ENCODE measurements at regions not wholly inside any gene's neighbourhood (a gene's known extent, or its start where the extent isn't known, plus 50 kb on each side); places are given as distances from the start of the nearest gene placed in this dataset.

GRCh38 chr1:194602184-194602583 lies 1415.8 kb upstream of the B3GALT2 start:
- Histone ChIP-seq H3K36me3 (no peaks in the 10 kb centered on the region), H3K4me1 (no peaks in the 10 kb centered on the region), H3K4me3 (no peak overlapping the region), H3K27me3 (no peaks in the 10 kb centered on the region), H3K27ac (no peak overlapping the region), H3K9me3 (no peaks in the 10 kb centered on the region)
- no peak for DNase-seq
- no peak for TF ChIP-seq CTCF (IDR thresholded peaks at IDR 0.05)
- intact Hi-C loops (cut with DNase I; ENCODE audit: low total_unique reads) = no loop called here

GRCh38 chr1:194600716-194601115 lies 1414.3 kb upstream of the B3GALT2 start:
- Histone ChIP-seq H3K36me3 (no peaks in the 10 kb centered on the region), H3K4me3 (no peak overlapping the region), H3K27ac (no peak overlapping the region), H3K4me1 (no peaks in the 10 kb centered on the region), H3K27me3 (no peaks in the 10 kb centered on the region), H3K9me3 (no peaks in the 10 kb centered on the region)
- intact Hi-C loops (cut with DNase I; ENCODE audit: low total_unique reads) = no loop called here
- TF ChIP-seq CTCF (IDR thresholded peaks at IDR 0.05) = no peak
- DNase-seq = no peak

GRCh38 chr1:194598098-194598497 lies 1411.7 kb upstream of the B3GALT2 start:
- Histone ChIP-seq H3K4me3 (no peak overlapping the region), H3K4me1 (no peaks in the 10 kb centered on the region), H3K27me3 (no peaks in the 10 kb centered on the region), H3K27ac (no peak overlapping the region), H3K9me3 (no peaks in the 10 kb centered on the region), H3K36me3 (no peaks in the 10 kb centered on the region)
- intact Hi-C loops (cut with DNase I; ENCODE audit: low total_unique reads) = no loop called here
- DNase-seq = no peak
- no peak for TF ChIP-seq CTCF (IDR thresholded peaks at IDR 0.05)

GRCh38 chr1:194586302-194586701 lies 1399.9 kb upstream of the B3GALT2 start:
- intact Hi-C loops (cut with DNase I; ENCODE audit: low total_unique reads) = no loop called here
- Histone ChIP-seq H3K4me3 (no peak overlapping the region), H3K4me1 (no peaks in the 10 kb centered on the region), H3K36me3 (no peaks in the 10 kb centered on the region), H3K27ac (no peak overlapping the region), H3K9me3 (peaks cover 0 to 7% (median 0%) of the 10 kb centered on the region in 3 donors), H3K27me3 (no peaks in the 10 kb centered on the region)
- no peak for TF ChIP-seq CTCF (IDR thresholded peaks at IDR 0.05)
- no peak for DNase-seq

GRCh38 chr1:194584052-194584451 lies 1397.6 kb upstream of the B3GALT2 start:
- DNase-seq = no peak
- H3K27me3 ChIP-seq = no peaks in the 10 kb centered on the region
- TF ChIP-seq CTCF (IDR thresholded peaks at IDR 0.05) = no peak
- peaks cover 0 to 7% (median 0%) of the 10 kb centered on the region in 3 donors for H3K9me3 ChIP-seq
- H3K36me3 ChIP-seq = no peaks in the 10 kb centered on the region
- intact Hi-C loops (cut with DNase I; ENCODE audit: low total_unique reads) = no loop called here
- no peaks in the 10 kb centered on the region for H3K4me1 ChIP-seq
- no peak overlapping the region for H3K27ac ChIP-seq
- H3K4me3 ChIP-seq = no peak overlapping the region

- no peaks in the 10 kb centered on the region for H3K9me3 ChIP-seq
- intact Hi-C loops (cut with DNase I; ENCODE audit: low total_unique reads) = no loop called here
- H3K36me3 ChIP-seq = no peaks in the 10 kb centered on the region
- no peak overlapping the region for H3K27ac ChIP-seq
- DNase-seq = no peak
- peaks cover 0 to 9% (median 2%) of the 10 kb centered on the region in 4 donors for H3K4me1 ChIP-seq
- no peak for TF ChIP-seq CTCF (IDR thresholded peaks at IDR 0.05)
- no peak overlapping the region for H3K4me3 ChIP-seq
- H3K27me3 ChIP-seq = no peaks in the 10 kb centered on the region
Measured at GRCh38 chr1:194570476-194570875, 1384.1 kb upstream of the B3GALT2 start.

All from tibial artery (tissue), 4 donors.